GM23248 (cell line): ENCODE measurements at regions not wholly inside any gene's neighbourhood (a gene's known extent, or its start where the extent isn't known, plus 50 kb on each side); places are given as distances from the start of the nearest gene placed in this dataset.

Experiments used
- DNase-seq: peaks from one replicate; pipeline ENCODE4 v3.0.0-alpha.2; 2015
- H2AFZ ChIP-seq: fragments of 200-600 bp; sonication (generic); 2 replicates; pipeline ENCODE4 v1.6.1; 2016; ENCODE audit warnings: antibody characterized with exemption
- H3F3A ChIP-seq: fragments of 200-600 bp; sonication (generic); 2 replicates; pipeline ENCODE4 v1.6.1; 2016; ENCODE audit warnings: mild to moderate bottlenecking, antibody characterized with exemption, mixed run types; ENCODE audit not compliant: insufficient read depth
- H3K27ac ChIP-seq: fragments of 200-600 bp; sonication (generic); 2 replicates; pipeline ENCODE4 v1.5.1; 2016; ENCODE audit warnings: mild to moderate bottlenecking
- H3K27me3 ChIP-seq: fragments of 200-600 bp; sonication (generic); replicated peaks from 2 replicates; pipeline ENCODE4 v1.6.1; 2016; ENCODE audit warnings: mild to moderate bottlenecking; ENCODE audit not compliant: insufficient read depth
- H3K36me3 ChIP-seq: fragments of 200-600 bp; sonication (generic); 2 replicates; pipeline ENCODE4 v1.6.1; 2016; ENCODE audit warnings: low read depth, mild to moderate bottlenecking
- H3K4me1 ChIP-seq: fragments of 200-600 bp; sonication (generic); 2 replicates; pipeline ENCODE4 v1.6.1; 2016; ENCODE audit warnings: mild to moderate bottlenecking; ENCODE audit not compliant: insufficient read depth
- H3K4me2 ChIP-seq: fragments of 200-600 bp; sonication (generic); one replicate; pipeline ENCODE4 v1.6.1; 2016; ENCODE audit warnings: mild to moderate bottlenecking; ENCODE audit not compliant: unreplicated experiment
- H3K4me3 ChIP-seq: fragments of 200-600 bp; sonication (generic); 2 replicates; pipeline ENCODE4 v1.5.1; 2016; ENCODE audit warnings: mild to moderate bottlenecking
- H3K79me2 ChIP-seq: fragments of 200-600 bp; sonication (generic); 2 replicates; pipeline ENCODE4 v1.6.1; 2016; ENCODE audit warnings: mild to moderate bottlenecking; ENCODE audit not compliant: insufficient read depth
- H3K9ac ChIP-seq: fragments of 200-600 bp; sonication (generic); 2 replicates; pipeline ENCODE4 v1.6.1; 2016; ENCODE audit warnings: mild to moderate bottlenecking
- H3K9me2 ChIP-seq: fragments of 200-600 bp; sonication (generic); 2 replicates; pipeline ENCODE4 v1.6.1; 2016; ENCODE audit warnings: mixed run types, mild to moderate bottlenecking, moderate library complexity; ENCODE audit not compliant: insufficient read depth
- H3K9me3 ChIP-seq: fragments of 200-600 bp; sonication (generic); one replicate; pipeline ENCODE4 v1.6.1; 2017; ENCODE audit warnings: low read depth
- H4K20me1 ChIP-seq: fragments of 200-600 bp; sonication (generic); 2 replicates; pipeline ENCODE4 v1.6.0; 2016; ENCODE audit not compliant: insufficient read depth
- EZH2 ChIP-seq: fragments of 200-600 bp; sonication (generic); IDR thresholded peaks from 2 replicates; pipeline ENCODE4 v1.6.1; 2018; ENCODE audit warnings: antibody characterized with exemption, mild to moderate bottlenecking; ENCODE audit not compliant: insufficient read depth, poor library complexity, severe bottlenecking
- EZH2phosphoT487 ChIP-seq: fragments of 200-600 bp; sonication (generic); IDR thresholded peaks from 2 replicates; pipeline ENCODE4 v1.6.1; 2018; ENCODE audit warnings: antibody characterized with exemption, moderate library complexity, mild to moderate bottlenecking, low read depth; ENCODE audit not compliant: insufficient read depth
- WGBS, 2 experiments: methylation state at CpG; one replicate each; pipeline ENCODE4 v1.1.6; 2015 to 2017; ENCODE audit warnings: low lambda C conversion rate in 2 of 2, low coverage in 1 of 2; ENCODE audit errors: missing lambda C conversion rate in 2 of 2; 5-methylcytosine and 5-hydroxymethylcytosine counted together
- in situ Hi-C: fragments of 300-500 bp; cut with MboI; formaldehyde crosslinking; loops from 2 replicates; pipeline ENCODE4 v1.15.0; 2020

GRCh38 chr15:100821327-100821726 lies 58.3 kb upstream of the ALDH1A3 start:
- DNase-seq, result no peak
- no peaks in the 10 kb centered on the region for H4K20me1 ChIP-seq
- no peak overlapping the region for H3K27ac ChIP-seq
- no peaks in the 10 kb centered on the region for H3K36me3 ChIP-seq
- H3K4me1 ChIP-seq, result no peaks in the 10 kb centered on the region
- H3K9me2 ChIP-seq, result no peaks in the 10 kb centered on the region
- H3K4me2 ChIP-seq, result no peak overlapping the region
- no peaks in the 10 kb centered on the region for H3F3A ChIP-seq
- TF ChIP-seq EZH2phosphoT487 (no peak), EZH2 (no peak)
- in situ Hi-C loops, result no loop called here
- no peak overlapping the region for H3K9ac ChIP-seq
- no peaks in the 10 kb centered on the region for H3K27me3 ChIP-seq
- no peak overlapping the region for H3K4me3 ChIP-seq
- no peaks in the 10 kb centered on the region for H3K9me3 ChIP-seq
- no peak overlapping the region for H2AFZ ChIP-seq
- H3K79me2 ChIP-seq, result no peaks in the 10 kb centered on the region

GRCh38 chr15:100824211-100824610 lies 55.4 kb upstream of the ALDH1A3 start:
- TF ChIP-seq EZH2phosphoT487 (no peak), EZH2 (no peak)
- no peaks in the 10 kb centered on the region for H3K4me1 ChIP-seq
- H3K79me2 ChIP-seq, result no peaks in the 10 kb centered on the region
- 88 to 90% methylated on average over 5 of the region's 5 CpGs for WGBS, 2 experiments
- H3K4me3 ChIP-seq, result no peak overlapping the region
- no peak overlapping the region for H3K27ac ChIP-seq
- H4K20me1 ChIP-seq, result no peaks in the 10 kb centered on the region
- no peak overlapping the region for H3K9ac ChIP-seq
- no peaks in the 10 kb centered on the region for H3F3A ChIP-seq
- H3K9me3 ChIP-seq, result no peaks in the 10 kb centered on the region
- no peak overlapping the region for H2AFZ ChIP-seq
- no peaks in the 10 kb centered on the region for H3K36me3 ChIP-seq
- no peak overlapping the region for H3K4me2 ChIP-seq
- no peak for DNase-seq
- in situ Hi-C loops, result no loop called here
- no peaks in the 10 kb centered on the region for H3K9me2 ChIP-seq
- no peaks in the 10 kb centered on the region for H3K27me3 ChIP-seq

- TF ChIP-seq EZH2, result no peak
- no peak for TF ChIP-seq EZH2phosphoT487
- H3K27me3 ChIP-seq, result no peaks in the 10 kb centered on the region
- WGBS, 2 experiments, result 78 to 84% methylated on average over 1 of the region's 1 CpG
- no peaks in the 10 kb centered on the region for H3K9me3 ChIP-seq
- no peaks in the 10 kb centered on the region for H4K20me1 ChIP-seq
- in situ Hi-C loops, result no loop called here
- H3K4me1 ChIP-seq, result no peaks in the 10 kb centered on the region
- no peak overlapping the region for H2AFZ ChIP-seq
- no peak overlapping the region for H3K4me2 ChIP-seq
- DNase-seq, result no peak
- H3F3A ChIP-seq, result no peaks in the 10 kb centered on the region
- no peaks in the 10 kb centered on the region for H3K79me2 ChIP-seq
- no peak overlapping the region for H3K27ac ChIP-seq
- H3K36me3 ChIP-seq, result no peaks in the 10 kb centered on the region
- H3K9me2 ChIP-seq, result no peaks in the 10 kb centered on the region
- H3K4me3 ChIP-seq, result no peak overlapping the region
- H3K9ac ChIP-seq, result no peak overlapping the region
Measured at GRCh38 chr15:100829457-100829856, 50.2 kb upstream of the ALDH1A3 start.
